HCT116 (cell line): ENCODE measurements at regions not wholly inside any gene's neighbourhood (a gene's known extent, or its start where the extent isn't known, plus 50 kb on each side); places are given as distances from the start of the nearest gene placed in this dataset.

Source experiments
- ATAC-seq: fragments of 200-7000 bp; cut with Tn5 transposase; 2 replicates; pipeline ENCODE4 v1.9.1; 2020; ENCODE audit warnings: mild to moderate bottlenecking, moderate library complexity
- BruUV-seq: library from RNA; stranded (reverse); fragments of 400-500 nt; replicated peaks from 2 replicates; lab custom pipeline; 2021; lab: Mats Ljungman, UMichigan
- CTCF ChIA-PET: fragments of 300-600 bp; sonication (Branson Sonifier 250); formaldehyde crosslinking; loops from one replicate; lab custom pipeline; 2021; ENCODE audit warnings: antibody characterized with exemption; lab: Charles Lee
- POLR2A ChIA-PET: fragments of 300-600, 350-600 bp; sonication (Branson Sonifier 250); formaldehyde crosslinking; loops from one replicate; lab custom pipeline; 2021; ENCODE audit warnings: antibody characterized with exemption; lab: Charles Lee
- RAD21 ChIA-PET, 2 experiments: fragments of 300-600 bp; sonication (Branson Sonifier 250); formaldehyde crosslinking; loops; one replicate each; lab custom pipeline; 2023; ENCODE audit warnings: low total read pairs in 2 of 2; ENCODE audit not compliant: uncharacterized antibody in 2 of 2, unreplicated experiment in 2 of 2, low non-redundant PET in 1 of 2; lab: Charles Lee
- DNase-seq: peaks from one replicate; pipeline ENCODE4 v3.0.0-alpha.2; 2010; ENCODE audit warnings: low read depth, low spot score
- H2AFZ ChIP-seq: fragments of 200-600 bp; shearing (Covaris generic), sonication (generic); 2 replicates; pipeline ENCODE4 v1.6.1; 2017; ENCODE audit warnings: low read depth, mixed run types, mixed read lengths, antibody characterized with exemption, low read length; ENCODE audit not compliant: poor library complexity, severe bottlenecking
- H3K27ac ChIP-seq: 2 replicates; pipeline ENCODE4 v1.5.1; 2012; ENCODE audit warnings: low read depth, low read length
- H3K27me3 ChIP-seq: fragments of 200-600 bp; sonication (generic); 2 replicates; pipeline ENCODE4 v1.6.1; 2016; ENCODE audit warnings: mixed run types, low read length, mixed read lengths; ENCODE audit not compliant: insufficient read depth
- H3K36me3 ChIP-seq, 2 experiments: fragments of 200-500 bp in 1 of 2; fragments of 200-600 bp in 1 of 2; sonication (Bioruptor generic) in 1 of 2; sonication (generic) in 1 of 2; 2 replicates each; pipeline versions ENCODE4 v1.5.1 to v1.6.1; 2014 to 2016; ENCODE audit warnings: low read length in 2 of 2, inconsistent platforms in 1 of 2, mixed read lengths in 1 of 2, mixed run types in 1 of 2; ENCODE audit not compliant: insufficient read depth in 2 of 2, control insufficient read depth in 1 of 2
- H3K4me1 ChIP-seq, 2 experiments: fragments of 200-600 bp in 1 of 2; sonication (generic) in 1 of 2; 2 replicates each; pipeline versions ENCODE4 v1.5.1 to v1.6.1; 2012 to 2017; ENCODE audit warnings: low read length in 2 of 2, inconsistent platforms in 1 of 2, mild to moderate bottlenecking in 1 of 2, mixed read lengths in 1 of 2, mixed run types in 1 of 2, moderate library complexity in 1 of 2; ENCODE audit not compliant: insufficient read depth in 2 of 2, control insufficient read depth in 1 of 2
- H3K4me2 ChIP-seq: fragments of 200-600 bp; sonication (generic); 2 replicates; pipeline ENCODE4 v1.6.1; 2017; ENCODE audit warnings: mixed run types, low read length, mixed read lengths
- H3K4me3 ChIP-seq, 2 experiments: fragments of 200-600 bp in 1 of 2; sonication (generic) in 1 of 2; replicated peaks in 1 of 2; 2 replicates each; pipeline ENCODE4 v1.5.1; 2011 to 2016; ENCODE audit warnings: low read length in 2 of 2, control low read depth in 1 of 2, low read depth in 1 of 2, mild to moderate bottlenecking in 1 of 2, mixed read lengths in 1 of 2, mixed run types in 1 of 2
- H3K79me2 ChIP-seq: fragments of 200-600 bp; sonication (generic); 2 replicates; pipeline ENCODE4 v1.6.1; 2017; ENCODE audit warnings: mild to moderate bottlenecking, mixed run types, low read length, moderate library complexity, mixed read lengths; ENCODE audit not compliant: insufficient read depth
- H3K9ac ChIP-seq: fragments of 200-600 bp; sonication (generic); 2 replicates; pipeline ENCODE4 v1.6.1; 2016; ENCODE audit warnings: low read length, mixed read lengths
- H3K9me2 ChIP-seq: fragments of 200-600 bp; sonication (generic), shearing (Covaris generic); 2 replicates; pipeline ENCODE4 v1.6.1; 2017; ENCODE audit warnings: mixed run types, mild to moderate bottlenecking, moderate library complexity; ENCODE audit not compliant: insufficient read depth
- H3K9me3 ChIP-seq, 2 experiments: fragments of 200-500 bp in 1 of 2; fragments of 200-600 bp in 1 of 2; sonication (Bioruptor generic) in 1 of 2; sonication (generic) in 1 of 2; 2 replicates each; pipeline ENCODE4 v1.6.1; 2014 to 2017; ENCODE audit warnings: low read length in 2 of 2, mixed read lengths in 2 of 2, inconsistent platforms in 1 of 2, low read depth in 1 of 2, mild to moderate bottlenecking in 1 of 2, mixed run types in 1 of 2, moderate library complexity in 1 of 2; ENCODE audit not compliant: control insufficient read depth in 1 of 2, insufficient read depth in 1 of 2
- H4K20me1 ChIP-seq: fragments of 200-600 bp; sonication (generic), shearing (Covaris generic); 2 replicates; pipeline ENCODE4 v1.6.1; 2017; ENCODE audit warnings: mixed run types, mild to moderate bottlenecking, moderate library complexity; ENCODE audit not compliant: insufficient read depth
- ATF3 ChIP-seq: IDR thresholded peaks from 2 replicates; pipeline ENCODE4 v1.6.1; 2012
- CBX3 ChIP-seq: IDR thresholded peaks from 2 replicates; pipeline ENCODE4 v1.6.1; 2012; ENCODE audit warnings: low read depth
- EGR1 ChIP-seq: IDR thresholded peaks from 2 replicates; pipeline ENCODE4 v1.6.1; 2012; ENCODE audit warnings: low read depth
- ELF1 ChIP-seq: IDR thresholded peaks from 2 replicates; pipeline ENCODE4 v1.6.1; 2012; ENCODE audit warnings: low read depth, borderline replicate concordance
- EZH2 ChIP-seq: fragments of 200-600 bp; sonication (generic); IDR thresholded peaks from 2 replicates; pipeline ENCODE4 v1.6.1; 2017; ENCODE audit warnings: antibody characterized with exemption, mixed run types
- FOSL1 ChIP-seq: IDR thresholded peaks from 2 replicates; pipeline ENCODE4 v1.6.1; 2012; ENCODE audit warnings: low read depth
- JUND ChIP-seq: IDR thresholded peaks from 2 replicates; pipeline ENCODE4 v1.6.1; 2012
- MAX ChIP-seq: IDR thresholded peaks from 2 replicates; pipeline ENCODE4 v1.6.1; 2012
- POLR2A ChIP-seq: IDR thresholded peaks from 2 replicates; pipeline ENCODE4 v1.7.0; 2011; ENCODE audit warnings: borderline replicate concordance; ENCODE audit not compliant: insufficient read depth, insufficient read length; ENCODE audit errors: extremely low read depth
- POLR2AphosphoS5 ChIP-seq: IDR thresholded peaks from 2 replicates; pipeline ENCODE4 v1.6.1; 2011; ENCODE audit warnings: mild to moderate bottlenecking, low read depth, low read length, moderate library complexity
- RAD21 ChIP-seq: IDR thresholded peaks from 2 replicates; pipeline ENCODE4 v1.6.1; 2012; ENCODE audit warnings: low read depth, mild to moderate bottlenecking
- TCF7L2 ChIP-seq: IDR thresholded peaks from 2 replicates; pipeline ENCODE4 v1.7.0; 2011; ENCODE audit warnings: borderline replicate concordance, inconsistent platforms; ENCODE audit not compliant: insufficient read depth, insufficient read length; ENCODE audit errors: extremely low read depth
- YY1 ChIP-seq: IDR thresholded peaks from 2 replicates; pipeline ENCODE4 v1.6.1; 2011; ENCODE audit warnings: low read length, low read depth, moderate library complexity, mild to moderate bottlenecking; ENCODE audit not compliant: insufficient replicate concordance; ENCODE audit errors: extremely low read depth
- ZFX ChIP-seq: fragments of 450-650 bp; IDR thresholded peaks from 2 replicates; pipeline ENCODE4 v1.6.1; 2017
- ZNF274 ChIP-seq: fragments of 200-500 bp; sonication (Bioruptor generic); IDR thresholded peaks from 2 replicates; pipeline ENCODE4 v1.6.1; 2014; ENCODE audit warnings: mild to moderate bottlenecking, low read depth, low read length, inconsistent platforms
- intact Hi-C: fragments of 100-400 bp; cut with micrococcal nuclease; formaldehyde crosslinking; loops from 2 replicates; pipeline ENCODE4 v1.10.0; 2022
- TF ChIP-seq, protein P1 (sequence below): IDR thresholded peaks from 2 replicates; pipeline ENCODE4 v1.6.1; 2012; ENCODE audit warnings: low read depth
- TF ChIP-seq, protein P2 (sequence below): IDR thresholded peaks from 2 replicates; pipeline ENCODE4 v1.6.1; 2011; ENCODE audit warnings: mild to moderate bottlenecking, low read length, moderate library complexity; ENCODE audit not compliant: insufficient replicate concordance; ENCODE audit errors: extremely low read depth

DNA sequence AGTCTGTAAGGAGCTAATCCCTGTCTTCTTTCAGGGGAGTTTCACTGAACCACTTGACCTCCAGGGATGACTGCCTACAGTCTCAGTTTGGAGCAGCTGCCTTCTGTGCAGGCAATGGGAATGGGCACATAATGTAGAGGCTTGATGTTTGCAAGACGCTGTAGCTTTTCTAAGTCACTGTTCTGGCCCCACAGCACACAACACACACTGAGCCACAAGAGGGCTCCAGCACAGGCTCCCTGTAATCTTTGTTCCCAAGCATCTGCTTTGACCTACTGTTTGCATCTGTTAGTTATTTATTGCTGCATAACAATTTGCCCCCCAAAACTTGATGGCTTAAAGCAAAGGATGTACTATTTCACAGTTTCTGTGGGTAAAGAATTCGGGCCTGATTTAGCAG, 419.0 kb upstream of the ASIC2 start:
- H3K4me3 ChIP-seq, result no peak overlapping the region
- no peak for DNase-seq
- H3K9me2 ChIP-seq, result no peaks in the 10 kb centered on the region
- no peak for ATAC-seq
- no peak for TF ChIP-seq TCF7L2
- ChIA-PET CTCF (no interaction called here), RAD21 (no interaction called here), POLR2A (no interaction called here)
- no peak overlapping the region for H2AFZ ChIP-seq
- no peak overlapping the region for H3K27ac ChIP-seq
- no peaks in the 10 kb centered on the region for H3K4me1 ChIP-seq
- no peaks in the 10 kb centered on the region for H3K79me2 ChIP-seq
- no peaks in the 10 kb centered on the region for H3K27me3 ChIP-seq
- H3K9me3 ChIP-seq, result peaks cover 0 to 7% of the 10 kb centered on the region in 2 experiments; a peak in 1 of 4 replicates
- H4K20me1 ChIP-seq, result no peaks in the 10 kb centered on the region
- BruUV-seq, result no TSS peak
- intact Hi-C loops, result no loop called here
- no peaks in the 10 kb centered on the region for H3K36me3 ChIP-seq
- no peak overlapping the region for H3K4me2 ChIP-seq
- H3K9ac ChIP-seq, result no peak overlapping the region

DNA sequence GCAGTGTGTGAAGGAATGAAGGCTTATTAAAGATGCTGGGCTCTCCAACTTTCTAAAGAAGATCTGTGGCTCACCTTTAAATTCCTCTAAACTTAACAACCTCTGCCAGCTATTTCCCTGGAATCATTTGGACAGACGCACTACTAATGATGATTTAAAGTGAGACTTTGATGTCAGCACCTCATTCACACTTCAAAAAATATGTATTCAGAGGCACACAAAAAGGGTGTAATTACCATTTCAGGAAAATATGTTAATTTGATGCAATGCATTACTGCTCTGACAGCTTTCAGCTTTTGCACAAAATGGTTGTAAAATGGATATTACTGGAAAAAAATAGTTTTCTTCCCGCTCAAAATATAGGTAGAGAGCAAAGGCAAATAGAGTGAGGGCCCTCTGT, 423.9 kb upstream of the ASIC2 start:
- no peak overlapping the region for H3K9ac ChIP-seq
- no peak for DNase-seq
- no peaks in the 10 kb centered on the region for H3K9me2 ChIP-seq
- no peak overlapping the region for H3K4me3 ChIP-seq
- no peaks in the 10 kb centered on the region for H3K36me3 ChIP-seq
- ChIA-PET CTCF (no interaction called here), RAD21 (no interaction called here), POLR2A (no interaction called here)
- intact Hi-C loops, result no loop called here
- peaks cover 0 to 4% of the 10 kb centered on the region in 2 experiments; a peak in 1 of 4 replicates for H3K9me3 ChIP-seq
- H2AFZ ChIP-seq, result no peak overlapping the region
- H3K79me2 ChIP-seq, result no peaks in the 10 kb centered on the region
- no TSS peak for BruUV-seq
- no peak for ATAC-seq
- no peaks in the 10 kb centered on the region for H3K4me1 ChIP-seq
- H4K20me1 ChIP-seq, result no peaks in the 10 kb centered on the region
- no peaks in the 10 kb centered on the region for H3K27me3 ChIP-seq
- H3K27ac ChIP-seq, result no peak overlapping the region
- no peak overlapping the region for H3K4me2 ChIP-seq
- TF ChIP-seq ZNF274 (no peak), ELF1 (no peak), YY1 (no peak), EGR1 (no peak), POLR2A (no peak), ATF3 (no peak), FOSL1 (no peak), ZFX (no peak), EZH2 (no peak), CBX3 (no peak), TCF7L2 (no peak), RAD21 (no peak), POLR2AphosphoS5 (no peak), JUND (no peak), MAX (no peak)
- TF ChIP-seq, protein P1, sequence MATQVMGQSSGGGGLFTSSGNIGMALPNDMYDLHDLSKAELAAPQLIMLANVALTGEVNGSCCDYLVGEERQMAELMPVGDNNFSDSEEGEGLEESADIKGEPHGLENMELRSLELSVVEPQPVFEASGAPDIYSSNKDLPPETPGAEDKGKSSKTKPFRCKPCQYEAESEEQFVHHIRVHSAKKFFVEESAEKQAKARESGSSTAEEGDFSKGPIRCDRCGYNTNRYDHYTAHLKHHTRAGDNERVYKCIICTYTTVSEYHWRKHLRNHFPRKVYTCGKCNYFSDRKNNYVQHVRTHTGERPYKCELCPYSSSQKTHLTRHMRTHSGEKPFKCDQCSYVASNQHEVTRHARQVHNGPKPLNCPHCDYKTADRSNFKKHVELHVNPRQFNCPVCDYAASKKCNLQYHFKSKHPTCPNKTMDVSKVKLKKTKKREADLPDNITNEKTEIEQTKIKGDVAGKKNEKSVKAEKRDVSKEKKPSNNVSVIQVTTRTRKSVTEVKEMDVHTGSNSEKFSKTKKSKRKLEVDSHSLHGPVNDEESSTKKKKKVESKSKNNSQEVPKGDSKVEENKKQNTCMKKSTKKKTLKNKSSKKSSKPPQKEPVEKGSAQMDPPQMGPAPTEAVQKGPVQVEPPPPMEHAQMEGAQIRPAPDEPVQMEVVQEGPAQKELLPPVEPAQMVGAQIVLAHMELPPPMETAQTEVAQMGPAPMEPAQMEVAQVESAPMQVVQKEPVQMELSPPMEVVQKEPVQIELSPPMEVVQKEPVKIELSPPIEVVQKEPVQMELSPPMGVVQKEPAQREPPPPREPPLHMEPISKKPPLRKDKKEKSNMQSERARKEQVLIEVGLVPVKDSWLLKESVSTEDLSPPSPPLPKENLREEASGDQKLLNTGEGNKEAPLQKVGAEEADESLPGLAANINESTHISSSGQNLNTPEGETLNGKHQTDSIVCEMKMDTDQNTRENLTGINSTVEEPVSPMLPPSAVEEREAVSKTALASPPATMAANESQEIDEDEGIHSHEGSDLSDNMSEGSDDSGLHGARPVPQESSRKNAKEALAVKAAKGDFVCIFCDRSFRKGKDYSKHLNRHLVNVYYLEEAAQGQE, result no peak
- TF ChIP-seq, protein P2, sequence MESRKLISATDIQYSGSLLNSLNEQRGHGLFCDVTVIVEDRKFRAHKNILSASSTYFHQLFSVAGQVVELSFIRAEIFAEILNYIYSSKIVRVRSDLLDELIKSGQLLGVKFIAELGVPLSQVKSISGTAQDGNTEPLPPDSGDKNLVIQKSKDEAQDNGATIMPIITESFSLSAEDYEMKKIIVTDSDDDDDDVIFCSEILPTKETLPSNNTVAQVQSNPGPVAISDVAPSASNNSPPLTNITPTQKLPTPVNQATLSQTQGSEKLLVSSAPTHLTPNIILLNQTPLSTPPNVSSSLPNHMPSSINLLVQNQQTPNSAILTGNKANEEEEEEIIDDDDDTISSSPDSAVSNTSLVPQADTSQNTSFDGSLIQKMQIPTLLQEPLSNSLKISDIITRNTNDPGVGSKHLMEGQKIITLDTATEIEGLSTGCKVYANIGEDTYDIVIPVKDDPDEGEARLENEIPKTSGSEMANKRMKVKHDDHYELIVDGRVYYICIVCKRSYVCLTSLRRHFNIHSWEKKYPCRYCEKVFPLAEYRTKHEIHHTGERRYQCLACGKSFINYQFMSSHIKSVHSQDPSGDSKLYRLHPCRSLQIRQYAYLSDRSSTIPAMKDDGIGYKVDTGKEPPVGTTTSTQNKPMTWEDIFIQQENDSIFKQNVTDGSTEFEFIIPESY, result no peak
